GM12872 (cell line): ENCODE measurements at regions not wholly inside any gene's neighbourhood (a gene's known extent, or its start where the extent isn't known, plus 50 kb on each side); places are given as distances from the start of the nearest gene placed in this dataset.

Experiments used
- TF ChIP-seq, protein P1 (sequence below): IDR thresholded peaks from 3 replicates; pipeline ENCODE4 v1.5.1; 2011; ENCODE audit warnings: low read depth, mild to moderate bottlenecking, low read length, moderate library complexity; ENCODE audit not compliant: insufficient read depth

DNA sequence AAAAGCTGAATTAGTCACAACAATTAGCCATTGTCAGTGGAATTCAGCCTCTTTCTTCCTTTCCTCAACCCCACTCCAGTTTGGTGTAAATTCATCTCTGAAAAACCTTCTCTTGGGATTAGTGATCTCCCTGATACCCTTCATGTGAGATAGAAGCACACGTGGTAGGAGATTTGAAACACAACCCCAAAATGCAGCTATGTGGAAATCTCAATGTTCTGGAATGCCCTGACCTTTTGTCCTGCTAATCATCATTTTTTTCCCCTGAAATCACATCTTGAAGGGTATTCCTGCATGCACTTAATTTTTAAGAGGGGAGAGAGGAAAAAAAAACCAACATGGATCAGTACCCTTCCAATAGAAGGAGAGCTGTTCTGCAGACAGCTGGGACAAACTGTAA lies 612.6 kb downstream of the EBF1 start:
- TF ChIP-seq, protein P1, sequence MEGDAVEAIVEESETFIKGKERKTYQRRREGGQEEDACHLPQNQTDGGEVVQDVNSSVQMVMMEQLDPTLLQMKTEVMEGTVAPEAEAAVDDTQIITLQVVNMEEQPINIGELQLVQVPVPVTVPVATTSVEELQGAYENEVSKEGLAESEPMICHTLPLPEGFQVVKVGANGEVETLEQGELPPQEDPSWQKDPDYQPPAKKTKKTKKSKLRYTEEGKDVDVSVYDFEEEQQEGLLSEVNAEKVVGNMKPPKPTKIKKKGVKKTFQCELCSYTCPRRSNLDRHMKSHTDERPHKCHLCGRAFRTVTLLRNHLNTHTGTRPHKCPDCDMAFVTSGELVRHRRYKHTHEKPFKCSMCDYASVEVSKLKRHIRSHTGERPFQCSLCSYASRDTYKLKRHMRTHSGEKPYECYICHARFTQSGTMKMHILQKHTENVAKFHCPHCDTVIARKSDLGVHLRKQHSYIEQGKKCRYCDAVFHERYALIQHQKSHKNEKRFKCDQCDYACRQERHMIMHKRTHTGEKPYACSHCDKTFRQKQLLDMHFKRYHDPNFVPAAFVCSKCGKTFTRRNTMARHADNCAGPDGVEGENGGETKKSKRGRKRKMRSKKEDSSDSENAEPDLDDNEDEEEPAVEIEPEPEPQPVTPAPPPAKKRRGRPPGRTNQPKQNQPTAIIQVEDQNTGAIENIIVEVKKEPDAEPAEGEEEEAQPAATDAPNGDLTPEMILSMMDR: no peak

DNA sequence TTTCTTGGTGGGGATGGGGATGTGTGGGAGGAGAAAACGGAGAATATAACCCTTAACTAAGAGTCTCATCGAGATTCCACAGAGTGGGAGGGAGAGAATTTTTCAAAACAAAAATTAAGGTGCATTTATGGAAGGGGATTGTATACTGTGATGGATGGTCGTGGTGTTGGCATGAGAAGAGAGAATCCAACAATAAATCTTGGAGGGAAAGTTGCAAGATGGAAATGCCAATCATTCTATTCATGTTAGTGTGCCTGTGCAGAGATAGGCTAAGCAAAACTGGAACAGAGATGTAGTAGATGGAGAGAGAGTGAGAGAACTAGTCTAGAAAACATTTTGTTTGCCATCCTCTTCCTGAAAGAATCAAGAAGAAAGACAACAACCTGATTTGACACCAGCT lies 613.1 kb downstream of the EBF1 start:
- TF ChIP-seq, protein P1: no peak

DNA sequence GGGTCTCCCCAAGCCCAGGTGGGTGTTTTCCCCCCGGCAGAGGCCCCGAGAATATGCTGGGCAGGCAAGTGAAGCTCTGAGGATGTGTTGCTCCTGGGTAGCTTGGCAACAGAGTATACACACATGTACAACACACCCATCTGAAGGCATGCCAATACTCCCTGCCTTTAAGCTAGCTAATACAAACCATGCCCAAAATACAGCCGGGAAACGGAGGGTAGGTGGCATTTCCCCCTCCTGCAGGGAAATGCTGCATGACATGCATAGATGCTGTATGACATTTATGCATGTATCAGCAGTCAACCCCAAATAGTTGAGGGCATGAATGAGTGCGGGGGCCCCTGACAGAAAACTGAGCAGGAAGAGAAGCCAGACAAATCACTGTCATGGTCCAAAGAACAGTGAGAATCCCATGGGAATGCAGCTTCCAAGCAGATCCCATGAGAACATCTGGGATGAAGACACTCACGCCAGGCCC lies 614.1 kb downstream of the EBF1 start:
- TF ChIP-seq, protein P1: no peak

DNA sequence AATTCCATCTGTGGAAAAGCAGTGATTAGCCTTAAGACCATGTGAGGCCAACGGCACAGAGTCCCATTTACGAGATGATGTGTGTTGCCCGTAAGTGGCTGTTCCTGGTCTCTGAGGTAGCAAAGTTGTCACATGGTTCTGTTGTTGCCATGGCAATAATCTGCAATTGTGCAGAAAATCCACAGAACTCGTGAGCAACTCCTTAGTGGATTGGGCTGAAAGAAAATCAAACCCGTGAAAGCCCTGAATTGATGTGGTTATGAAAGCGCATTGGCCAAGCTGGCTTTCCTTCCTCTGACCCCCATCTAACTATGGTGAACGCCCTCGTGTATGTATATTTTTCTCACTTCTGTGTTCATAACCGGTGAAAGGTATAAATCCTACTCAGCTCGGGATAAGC lies 614.7 kb downstream of the EBF1 start:
- TF ChIP-seq, protein P1: no peak

DNA sequence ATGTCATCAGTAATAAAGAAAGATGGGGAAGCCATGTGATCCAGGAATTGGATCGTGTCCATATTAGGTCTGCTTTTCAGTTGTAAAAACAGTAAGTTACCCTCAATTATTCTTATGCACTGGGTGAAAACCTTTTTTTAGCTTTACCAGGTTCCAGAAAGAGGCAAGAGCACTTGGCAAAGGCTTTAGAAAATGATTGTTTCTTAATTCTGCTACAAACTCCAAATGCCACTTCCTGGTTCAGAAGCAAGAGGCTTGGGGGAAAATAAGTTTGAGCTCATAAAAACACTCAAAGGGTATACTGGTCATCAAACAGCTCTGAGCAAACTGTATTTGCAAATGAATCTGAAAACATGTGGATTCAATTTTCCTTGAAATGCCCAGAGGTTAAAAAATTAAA lies 615.6 kb downstream of the EBF1 start:
- TF ChIP-seq, protein P1: no peak

DNA sequence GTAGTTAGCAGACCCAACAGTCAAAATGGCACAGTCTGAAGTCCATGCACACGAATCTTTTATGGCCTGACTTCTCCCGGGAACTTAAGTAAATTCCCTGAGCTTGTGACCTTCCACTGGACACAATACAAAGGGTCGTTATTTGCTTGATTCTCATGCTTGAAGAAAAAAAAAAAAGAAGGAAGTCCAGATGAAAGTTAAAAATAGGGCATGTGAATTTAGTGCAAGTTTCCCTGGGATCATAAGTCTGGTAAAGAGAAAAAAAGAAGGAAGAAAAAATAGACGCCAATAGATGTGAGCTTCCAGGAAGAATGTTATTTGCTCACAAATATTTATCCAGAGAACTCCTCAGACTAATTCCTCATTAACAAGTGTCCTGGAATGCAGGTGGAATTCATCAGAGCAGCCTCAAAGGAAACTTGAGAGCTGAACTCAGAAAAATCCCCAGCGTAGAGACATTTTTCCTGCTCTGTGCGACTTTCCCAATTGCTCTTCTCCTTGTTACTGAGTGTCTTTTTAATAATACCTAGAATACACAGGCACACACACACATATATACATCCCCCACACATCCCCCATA lies 616.3 kb downstream of the EBF1 start:
- TF ChIP-seq, protein P1: no peak

DNA sequence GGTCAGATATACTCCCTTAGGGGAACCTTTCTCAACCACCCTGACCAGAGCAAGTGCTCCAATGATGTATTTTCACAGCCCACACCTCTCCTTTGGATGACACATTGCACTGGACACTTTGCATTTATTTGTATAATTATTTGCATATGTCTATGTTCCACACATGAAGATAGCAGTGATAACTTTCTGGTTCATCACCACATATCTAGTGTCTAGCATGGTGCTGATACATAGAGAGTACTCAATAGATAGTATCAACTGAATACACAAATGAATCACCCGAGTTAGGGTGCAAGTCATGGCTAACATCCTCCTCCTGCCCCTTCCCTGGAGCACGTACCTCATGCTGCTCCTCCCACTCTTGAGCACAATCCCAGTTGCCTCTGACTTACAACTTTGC lies 617.6 kb downstream of the EBF1 start:
- TF ChIP-seq, protein P1: no peak
